Stimulated activated CD8-positive, alpha-beta memory T cell treated with anti-CD3 and anti-CD28 coated beads, Interleukin-2, amount 100 ng/mL, for 1 hour (primary cell): ENCODE measurements at regions not wholly inside any gene's neighbourhood (a gene's known extent, or its start where the extent isn't known, plus 50 kb on each side); places are given as distances from the start of the nearest gene placed in this dataset.

Experiments
- DNase-seq, 2 donors: peaks; one replicate each; pipeline ENCODE4 v3.0.0-alpha.2; 2020; ENCODE audit warnings: low read depth in 2 of 2

DNA sequence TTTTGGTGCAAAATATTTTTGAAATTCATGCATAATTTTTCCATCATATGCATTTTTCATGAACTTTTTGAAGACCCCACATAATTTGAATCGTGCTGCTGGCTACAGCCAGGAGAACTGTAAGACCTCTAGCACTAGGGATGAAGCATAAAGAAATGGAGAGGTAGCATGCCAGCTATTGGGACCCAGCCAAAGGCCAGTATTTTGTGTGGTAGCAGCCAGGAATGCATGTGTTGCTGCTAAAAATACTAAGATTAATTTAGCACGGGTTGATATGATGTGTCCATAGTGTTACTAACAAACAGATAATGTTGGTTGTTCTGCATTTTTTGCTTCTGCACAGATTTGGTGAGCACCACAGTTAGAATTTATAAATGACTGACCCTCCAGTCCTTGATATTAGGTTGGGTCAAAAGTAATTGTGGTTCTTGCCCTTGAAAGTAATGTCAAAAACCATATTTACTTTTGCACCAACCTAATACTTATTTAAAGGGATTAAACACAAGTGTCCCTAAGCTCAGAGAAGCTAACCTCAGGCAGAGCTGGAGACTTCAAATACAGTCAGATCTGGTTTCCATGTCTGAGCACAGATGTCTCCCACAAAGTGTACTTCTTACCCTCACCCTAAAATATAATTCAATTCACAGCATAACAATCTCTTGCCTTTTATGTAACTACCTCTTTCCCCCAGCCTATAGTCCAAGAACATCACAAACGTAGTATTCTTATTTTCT lies 54.1 kb upstream of the NPSR1 start:
- no peak for DNase-seq
